ENCODE measurements at regions not wholly inside any gene's neighbourhood (a gene's known extent, or its start where the extent isn't known, plus 50 kb on each side); places are given as distances from the start of the nearest gene placed in this dataset.

DNA sequence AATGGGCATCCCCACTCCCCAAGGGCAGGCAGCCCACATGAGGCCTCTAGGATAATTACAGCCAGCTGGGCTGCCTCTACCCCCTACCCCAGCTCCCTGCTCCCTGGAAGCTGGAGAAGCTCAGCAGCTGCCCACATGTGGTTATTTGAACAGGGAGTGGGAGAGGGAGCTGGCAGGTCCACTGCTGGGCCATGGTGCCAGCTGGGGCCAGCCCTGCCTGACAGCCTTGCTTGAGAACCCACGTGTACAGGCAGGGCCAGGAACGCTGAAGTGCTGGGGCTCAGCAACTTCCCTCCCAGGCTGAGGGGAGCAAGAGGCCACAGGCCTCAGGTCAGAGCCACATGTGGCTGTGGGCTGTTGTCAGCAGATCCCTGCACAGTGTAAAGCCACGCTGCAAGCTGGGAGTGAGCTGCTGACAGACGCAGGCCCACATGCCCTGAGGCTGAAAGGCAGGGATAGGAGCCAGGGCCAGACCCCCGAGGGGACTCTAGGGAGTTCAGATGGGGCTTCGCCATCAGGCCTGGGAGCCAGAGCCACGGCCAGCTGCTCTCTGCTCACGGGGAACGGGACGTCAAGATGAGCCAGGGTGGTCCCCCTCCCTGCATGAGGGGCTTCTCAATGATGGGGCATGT, 129.0 kb downstream of the SYF2 start:
- TF ChIP-seq, protein P1, sequence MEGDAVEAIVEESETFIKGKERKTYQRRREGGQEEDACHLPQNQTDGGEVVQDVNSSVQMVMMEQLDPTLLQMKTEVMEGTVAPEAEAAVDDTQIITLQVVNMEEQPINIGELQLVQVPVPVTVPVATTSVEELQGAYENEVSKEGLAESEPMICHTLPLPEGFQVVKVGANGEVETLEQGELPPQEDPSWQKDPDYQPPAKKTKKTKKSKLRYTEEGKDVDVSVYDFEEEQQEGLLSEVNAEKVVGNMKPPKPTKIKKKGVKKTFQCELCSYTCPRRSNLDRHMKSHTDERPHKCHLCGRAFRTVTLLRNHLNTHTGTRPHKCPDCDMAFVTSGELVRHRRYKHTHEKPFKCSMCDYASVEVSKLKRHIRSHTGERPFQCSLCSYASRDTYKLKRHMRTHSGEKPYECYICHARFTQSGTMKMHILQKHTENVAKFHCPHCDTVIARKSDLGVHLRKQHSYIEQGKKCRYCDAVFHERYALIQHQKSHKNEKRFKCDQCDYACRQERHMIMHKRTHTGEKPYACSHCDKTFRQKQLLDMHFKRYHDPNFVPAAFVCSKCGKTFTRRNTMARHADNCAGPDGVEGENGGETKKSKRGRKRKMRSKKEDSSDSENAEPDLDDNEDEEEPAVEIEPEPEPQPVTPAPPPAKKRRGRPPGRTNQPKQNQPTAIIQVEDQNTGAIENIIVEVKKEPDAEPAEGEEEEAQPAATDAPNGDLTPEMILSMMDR (IDR thresholded peaks at IDR 0.05; ENCODE audit: poor library complexity): no peak
- TF ChIP-seq EZH2 (IDR thresholded peaks at IDR 0.05; ENCODE audit: borderline replicate concordance): no peak
